Cardiac fibroblast (primary cell): ENCODE measurements at regions not wholly inside any gene's neighbourhood (a gene's known extent, or its start where the extent isn't known, plus 50 kb on each side); places are given as distances from the start of the nearest gene placed in this dataset.
"Not testable (repeated sequence)": the region's sequence is repeated elsewhere in the genome, so short reads cannot be mapped to it uniquely, and the experiment has no call there.

Experiments used
- DNase-seq, 2 donors: peaks; one replicate each; pipeline versions ENCODE4 v3.0.0 to v3.0.0-alpha.2; 2010; ENCODE audit warnings: low read depth in 2 of 2
- H3K4me3 ChIP-seq, 2 donors: replicated peaks in 1 of 2; 1 replicate in 1 of 2; 2 replicates in 1 of 2; pipeline ENCODE4 v1.5.1; 2011; ENCODE audit warnings: low read depth in 2 of 2, low read length in 2 of 2, mild to moderate bottlenecking in 2 of 2, moderate library complexity in 1 of 2
- CTCF ChIP-seq: IDR thresholded peaks from one replicate; pipeline ENCODE4 v1.5.1; 2011; ENCODE audit warnings: low read depth, mild to moderate bottlenecking, low read length, inconsistent platforms

DNA sequence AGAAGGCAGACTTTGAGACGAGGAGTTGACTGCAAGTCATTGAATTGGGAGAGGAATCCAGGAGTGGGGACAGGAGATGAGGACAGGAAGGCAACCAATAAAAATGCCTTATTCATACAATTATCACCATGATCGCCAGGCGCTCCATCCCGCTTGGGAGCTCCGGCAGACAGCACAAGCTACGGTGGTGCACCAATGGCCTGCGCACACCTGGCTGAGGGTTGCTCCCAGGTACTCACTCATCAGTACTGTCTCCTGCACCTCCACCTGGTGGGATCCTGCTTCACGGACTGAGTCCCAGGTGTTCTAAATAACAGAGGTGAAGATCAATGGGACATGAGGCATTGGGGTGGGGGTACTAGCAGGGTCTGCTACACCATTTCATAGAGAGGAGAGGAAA, 160.0 kb upstream of the TNRC6C start:
- no peak for DNase-seq
- TF ChIP-seq CTCF = no peak
- H3K4me3 ChIP-seq = no peak overlapping the region

- no peak for TF ChIP-seq CTCF
- no peak for DNase-seq
- no peak overlapping the region for H3K4me3 ChIP-seq
Observed at GRCh38 chr17:77800816-77801215, 157.7 kb upstream of the TNRC6C start.

- DNase-seq = no peak
- H3K4me3 ChIP-seq = no peak overlapping the region
- TF ChIP-seq CTCF = no peak
Observed at GRCh38 chr17:77801545-77802332, 156.8 kb upstream of the TNRC6C start.

GRCh38 chr17:77802333-77802615, 156.2 kb upstream of the TNRC6C start:
- DNase-seq = no peak
- H3K4me3 ChIP-seq = no peak overlapping the region

GRCh38 chr17:77802811-77803220, 155.7 kb upstream of the TNRC6C start:
- TF ChIP-seq CTCF = no peak
- no peak overlapping the region for H3K4me3 ChIP-seq
- peak; percentile 7 to 74 for DNase-seq

More at GRCh38 chr17:77802333-77802615, 156.2 kb upstream of the TNRC6C start:
- no peak for TF ChIP-seq CTCF

- no peak for DNase-seq
- H3K4me3 ChIP-seq = no peak overlapping the region
- no peak for TF ChIP-seq CTCF
Observed at GRCh38 chr17:77803726-77804125, 154.8 kb upstream of the TNRC6C start.

DNA sequence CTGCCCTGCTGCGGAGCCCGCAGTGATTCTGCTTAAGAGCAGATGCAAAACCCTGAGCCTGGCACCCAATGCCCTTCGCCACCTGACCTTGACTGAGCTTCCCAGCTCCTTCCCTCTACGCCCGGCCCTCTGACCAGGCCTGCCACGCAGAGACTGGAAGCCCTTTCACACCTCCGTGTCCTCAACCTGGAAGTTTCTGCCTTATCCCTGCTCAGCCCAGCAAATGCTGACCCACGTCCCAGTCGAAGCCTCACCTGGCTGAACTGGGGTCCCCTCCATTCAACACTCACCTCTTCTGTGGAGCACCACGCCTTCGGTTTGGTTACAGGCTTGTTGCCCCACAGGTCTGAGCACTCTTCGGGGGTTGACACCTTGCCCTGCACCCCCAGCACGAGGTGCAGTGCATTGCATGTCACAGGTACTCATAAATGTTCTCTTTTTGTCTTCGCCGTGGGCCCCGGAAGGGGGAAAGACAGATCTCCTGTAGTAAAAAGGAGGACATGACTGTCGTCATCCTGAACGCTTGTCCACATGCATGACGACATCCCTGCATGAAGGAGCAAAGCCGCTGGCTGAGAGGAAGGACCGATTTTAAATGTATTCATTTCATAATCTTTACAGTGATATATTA, 153.6 kb upstream of the TNRC6C start:
- DNase-seq = no peak
- H3K4me3 ChIP-seq = no peak overlapping the region
- TF ChIP-seq CTCF = no peak

DNA sequence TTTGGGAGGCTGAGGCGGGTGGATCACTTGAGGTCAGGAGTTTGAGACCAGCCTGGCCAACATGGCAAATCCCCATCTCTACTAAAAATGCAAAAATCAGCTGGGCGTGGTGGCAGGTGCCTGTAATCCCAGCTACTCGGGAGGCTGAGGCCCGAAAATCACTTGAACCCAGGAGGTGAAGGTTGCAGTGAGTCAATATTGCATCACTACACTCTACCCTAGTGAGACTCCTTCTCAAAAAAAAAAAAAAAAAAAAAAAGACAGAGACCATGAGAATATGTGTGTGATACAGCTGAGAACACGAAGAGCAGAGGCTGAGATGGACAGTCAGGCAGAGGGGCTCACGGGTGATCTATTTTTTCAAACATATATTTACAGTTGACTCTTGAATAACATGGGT, 152.5 kb upstream of the TNRC6C start:
- DNase-seq, H3K4me3 ChIP-seq: not testable (repeated sequence)
